Small intestine (tissue), 7 donors: ENCODE measurements at regions not wholly inside any gene's neighbourhood (a gene's known extent, or its start where the extent isn't known, plus 50 kb on each side); places are given as distances from the start of the nearest gene placed in this dataset.
"Not testable (repeated sequence)": the region's sequence is repeated elsewhere in the genome, so short reads cannot be mapped to it uniquely, and the experiment has no call there.

ENCODE experiments used
- DNase-seq, 2 donors: peaks; one replicate each; pipeline versions ENCODE4 v3.0.0 to v3.0.0-alpha.2; 2013
- FAIRE-seq: peaks from 2 replicates; lab custom pipeline; 2012; peaks lifted over from hg19 to GRCh38; lab: Jason Lieb, UNC
- H3K27ac ChIP-seq, 3 donors: one replicate each; pipeline ENCODE4 v1.5.1; 2013; ENCODE audit warnings: low read length in 2 of 3, mild to moderate bottlenecking in 2 of 3, control low read depth in 1 of 3, inconsistent platforms in 1 of 3, low read depth in 1 of 3, moderate library complexity in 1 of 3
- H3K27me3 ChIP-seq, 3 donors: one replicate each; pipeline ENCODE4 v1.6.1; 2013; ENCODE audit warnings: low read length in 3 of 3, inconsistent platforms in 1 of 3; ENCODE audit not compliant: control insufficient read depth in 3 of 3, insufficient read depth in 3 of 3
- H3K36me3 ChIP-seq, 3 donors: one replicate each; pipeline ENCODE4 v1.6.1; 2013; ENCODE audit warnings: low read length in 3 of 3, inconsistent platforms in 1 of 3, low read depth in 1 of 3, mild to moderate bottlenecking in 1 of 3, moderate library complexity in 1 of 3; ENCODE audit not compliant: control insufficient read depth in 3 of 3, insufficient read depth in 2 of 3
- H3K4me1 ChIP-seq, 3 donors: one replicate each; pipeline ENCODE4 v1.6.1; 2013; ENCODE audit warnings: low read length in 2 of 3, inconsistent platforms in 1 of 3, low read depth in 1 of 3, mild to moderate bottlenecking in 1 of 3, moderate library complexity in 1 of 3; ENCODE audit not compliant: control insufficient read depth in 3 of 3, insufficient read depth in 2 of 3
- H3K4me3 ChIP-seq, 3 donors: one replicate each; pipeline ENCODE4 v1.5.1; 2013; ENCODE audit warnings: low read length in 3 of 3, control low read depth in 1 of 3, inconsistent platforms in 1 of 3, low read depth in 1 of 3, mild to moderate bottlenecking in 1 of 3, moderate library complexity in 1 of 3
- H3K9me3 ChIP-seq, 2 donors: one replicate each; pipeline ENCODE4 v1.6.1; 2013; ENCODE audit warnings: low read depth in 1 of 2, low read length in 1 of 2; ENCODE audit not compliant: control insufficient read depth in 2 of 2, insufficient read depth in 1 of 2
- WGBS, 3 donors: extraction: QIAGEN DNeasy Blood & Tissue Kit; methylation state at CpG; one replicate each; pipeline ENCODE4 v1.1.7; 2013; 5-methylcytosine and 5-hydroxymethylcytosine counted together
- donor health status: healthy with polysubstance abuse.
- donor health status: control.
- donor health status: control.
- donor health status: Bipolar disorder and iron deficiency.
- donor health status: healthy.

- whole genome bisulfite sequencing, 3 donors = 77 to 91% (median 79%) methylated on average over 5 to 6 of the region's 6 CpGs
- not testable (repeated sequence) for H3K27ac ChIP-seq, H3K9me3 ChIP-seq, H3K4me3 ChIP-seq, DNase-seq, H3K4me1 ChIP-seq, FAIRE-seq, H3K27me3 ChIP-seq, H3K36me3 ChIP-seq
These were observed 61.7 kb downstream of the TMEM235 start for GRCh38 chr17:78293151-78293550.

GRCh38 chr17:78291944-78292910 lies 60.8 kb downstream of the TMEM235 start:
- 71 to 85% (median 75%) methylated on average over 26 of the region's 26 CpGs for WGBS, 3 donors
- DNase-seq = no peak
- Histone ChIP-seq H3K27me3 (no peaks in the 10 kb centered on the region), H3K4me1 (no peaks in the 10 kb centered on the region), H3K4me3 (no peak overlapping the region), H3K27ac (no peak overlapping the region), H3K36me3 (no peaks in the 10 kb centered on the region), H3K9me3 (no peaks in the 10 kb centered on the region)
- no peak for FAIRE-seq

GRCh38 chr17:78290721-78291120 lies 59.3 kb downstream of the TMEM235 start:
- WGBS, 3 donors = 72 to 90% (median 77%) methylated on average over 7 of the region's 7 CpGs
- H3K36me3 ChIP-seq = no peaks in the 10 kb centered on the region
- no peak overlapping the region for H3K4me3 ChIP-seq
- no peak for DNase-seq
- no peaks in the 10 kb centered on the region for H3K4me1 ChIP-seq
- no peak for FAIRE-seq
- no peaks in the 10 kb centered on the region for H3K9me3 ChIP-seq
- H3K27me3 ChIP-seq = no peaks in the 10 kb centered on the region
- no peak overlapping the region for H3K27ac ChIP-seq
